GM19467 (cell line): ENCODE measurements at regions not wholly inside any gene's neighbourhood (a gene's known extent, or its start where the extent isn't known, plus 50 kb on each side); places are given as distances from the start of the nearest gene placed in this dataset.
"Not testable (repeated sequence)": the region's sequence is repeated elsewhere in the genome, so short reads cannot be mapped to it uniquely, and the experiment has no call there.

Experiments used
- ATAC-seq: cut with Tn5 transposase; IDR thresholded peaks from one replicate; pipeline ENCODE4 v1.9.1; 2021; ENCODE audit warnings: mild to moderate bottlenecking, moderate library complexity; ENCODE audit not compliant: unreplicated experiment

DNA sequence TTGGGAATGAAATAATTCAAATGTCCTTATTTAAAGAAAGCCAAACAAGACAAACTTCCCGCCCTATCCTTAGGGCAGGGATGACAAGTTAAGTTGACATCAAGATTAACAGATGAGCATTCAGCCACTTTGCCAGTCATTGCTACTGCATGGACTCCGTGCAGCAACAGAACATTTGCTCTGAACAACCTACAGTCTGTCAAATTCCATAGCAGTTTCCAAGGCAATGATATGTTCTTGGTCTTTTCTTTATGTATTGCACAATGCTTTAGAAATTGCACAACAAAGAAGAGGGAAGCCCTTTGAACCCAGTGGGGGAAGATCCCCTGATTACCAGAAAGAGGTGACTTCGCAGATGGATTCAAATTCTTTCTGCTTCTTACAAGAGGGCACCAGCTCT is 269.8 kb downstream of the BCAT1 start:
- no peak for ATAC-seq

DNA sequence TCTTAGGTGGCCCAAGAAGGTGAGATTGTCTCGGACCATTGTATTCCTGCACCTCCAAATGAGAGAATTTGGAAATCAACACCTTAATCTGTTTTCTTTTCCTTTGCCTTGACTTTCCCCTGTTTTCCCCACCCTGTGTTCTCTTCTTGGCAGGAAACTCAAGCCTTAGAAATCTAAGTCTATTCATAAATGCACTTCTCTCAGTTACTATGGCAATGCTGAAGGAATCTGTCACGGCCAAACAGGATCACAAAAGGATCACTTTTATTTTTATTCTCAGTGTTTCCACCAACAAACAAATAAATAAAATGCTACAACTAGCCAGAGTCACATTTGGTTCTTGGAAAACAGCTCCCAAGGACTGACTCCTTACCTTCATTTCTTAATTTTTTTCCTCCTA is 270.5 kb downstream of the BCAT1 start:
- ATAC-seq, result no peak

DNA sequence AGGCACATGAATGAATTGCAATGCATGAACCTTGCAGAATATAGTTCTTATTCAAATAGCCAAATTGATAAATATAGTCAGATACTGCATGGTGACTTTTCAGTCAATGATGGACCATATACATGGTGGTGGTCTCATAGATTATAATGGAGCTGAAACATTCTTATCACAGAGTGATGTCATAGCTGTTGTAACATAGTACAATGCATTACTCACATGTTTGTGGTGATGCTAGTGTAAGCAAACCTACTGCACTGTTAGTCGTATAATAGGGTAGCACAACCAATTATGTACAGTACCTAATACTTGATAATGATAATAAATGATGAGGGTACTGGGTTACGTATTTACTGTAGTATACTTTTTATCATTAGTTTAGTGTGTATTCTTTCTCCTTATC is 280.3 kb downstream of the BCAT1 start:
- no peak for ATAC-seq

DNA sequence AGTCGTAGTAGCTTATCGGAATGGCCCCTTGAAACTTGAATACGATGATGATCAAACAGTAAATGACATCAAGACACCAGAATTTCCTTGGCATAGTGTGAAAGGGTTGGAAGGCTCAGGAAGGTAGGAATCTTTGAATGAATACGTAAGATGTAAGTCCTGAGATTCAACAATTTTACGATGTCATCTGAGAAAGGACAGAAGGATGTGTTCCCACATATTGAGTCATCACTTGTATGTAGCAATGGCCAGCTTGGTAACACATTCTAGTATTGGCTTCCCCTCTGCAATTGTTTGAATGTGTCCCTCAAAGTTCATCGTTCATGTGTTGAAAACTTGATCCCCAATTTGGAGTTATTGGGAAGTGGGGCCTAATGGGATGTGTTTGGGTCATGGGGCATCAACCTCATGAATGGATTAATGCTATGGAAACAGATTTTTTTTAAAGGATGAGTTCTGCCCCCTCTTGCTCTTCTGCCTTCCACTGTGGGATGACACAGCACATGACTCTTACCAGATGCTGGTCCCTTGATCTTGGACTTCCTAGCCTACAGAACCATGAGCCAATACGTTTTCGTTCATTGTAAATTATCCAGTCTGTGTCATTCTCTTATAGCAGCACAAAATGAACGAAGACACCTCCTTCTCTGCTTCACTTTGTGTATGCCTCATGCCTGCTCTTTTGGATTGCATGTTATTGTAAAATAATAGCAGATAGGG is 284.6 kb downstream of the BCAT1 start:
- ATAC-seq, result no peak

GRCh38 chr12:24661657-24662096 is 287.2 kb downstream of the BCAT1 start:
- no peak for ATAC-seq

DNA sequence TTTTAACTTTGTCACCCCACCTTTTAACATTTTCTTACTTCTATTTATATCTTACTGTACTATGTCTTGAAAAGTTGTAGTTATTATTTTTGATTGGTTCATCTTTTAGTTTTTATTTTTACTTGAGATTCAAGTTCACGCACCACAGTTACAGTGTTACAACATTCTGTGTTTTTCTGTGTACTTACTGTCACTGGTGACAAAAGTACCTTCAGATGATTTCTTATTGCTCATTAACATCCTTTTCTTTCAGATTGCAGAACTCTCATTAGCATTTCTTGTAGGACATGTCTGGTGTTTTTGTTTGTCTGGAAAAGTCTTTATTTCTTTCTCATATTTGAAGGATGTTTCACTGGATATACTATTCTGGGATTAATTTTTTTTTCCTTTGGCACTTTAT is 289.9 kb downstream of the BCAT1 start:
- ATAC-seq, result no peak

DNA sequence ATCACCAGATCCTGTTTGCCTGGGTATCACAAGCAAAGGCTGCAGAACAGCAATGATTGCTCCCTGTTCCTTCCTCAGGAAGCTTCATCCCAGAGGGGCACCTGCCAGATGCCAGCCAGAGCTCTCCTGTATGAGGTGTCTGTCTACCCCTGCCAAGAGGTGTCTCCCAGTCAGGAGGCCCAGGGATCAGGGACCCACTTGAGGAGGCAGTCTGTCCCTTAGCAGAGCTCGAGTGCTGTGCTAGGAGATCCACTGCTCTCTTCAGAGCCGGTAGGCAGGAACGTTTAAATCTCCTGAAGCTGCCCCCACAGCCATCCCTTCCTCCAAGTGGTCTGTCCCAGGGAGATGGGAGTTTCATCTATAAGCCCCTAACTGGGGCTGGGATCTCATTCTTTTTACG is 294.6 kb downstream of the BCAT1 start:
- not testable (repeated sequence) for ATAC-seq

DNA sequence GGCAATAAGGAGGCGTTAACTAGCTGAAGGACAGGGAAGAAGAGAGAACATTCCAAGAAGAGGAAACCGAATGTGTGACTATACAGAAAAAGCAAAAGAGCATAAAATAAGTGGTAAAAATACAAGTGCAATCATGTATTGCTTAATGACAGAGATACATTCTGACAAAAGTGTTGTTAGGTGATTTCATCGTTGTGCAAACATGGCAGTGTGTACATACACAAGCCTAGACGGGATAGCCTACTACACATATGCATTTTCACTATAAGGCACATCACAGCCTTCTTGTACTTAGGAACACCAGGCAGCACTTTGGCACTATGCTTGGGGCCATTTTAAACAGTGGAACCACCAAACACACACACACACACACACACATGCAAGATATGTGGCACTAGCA is 299.3 kb downstream of the BCAT1 start:
- ATAC-seq, result no peak

GRCh38 chr12:24649209-24649608 is 299.7 kb downstream of the BCAT1 start:
- ATAC-seq, result no peak

GRCh38 chr12:24645254-24645653 is 303.6 kb downstream of the BCAT1 start:
- ATAC-seq, result no peak

DNA sequence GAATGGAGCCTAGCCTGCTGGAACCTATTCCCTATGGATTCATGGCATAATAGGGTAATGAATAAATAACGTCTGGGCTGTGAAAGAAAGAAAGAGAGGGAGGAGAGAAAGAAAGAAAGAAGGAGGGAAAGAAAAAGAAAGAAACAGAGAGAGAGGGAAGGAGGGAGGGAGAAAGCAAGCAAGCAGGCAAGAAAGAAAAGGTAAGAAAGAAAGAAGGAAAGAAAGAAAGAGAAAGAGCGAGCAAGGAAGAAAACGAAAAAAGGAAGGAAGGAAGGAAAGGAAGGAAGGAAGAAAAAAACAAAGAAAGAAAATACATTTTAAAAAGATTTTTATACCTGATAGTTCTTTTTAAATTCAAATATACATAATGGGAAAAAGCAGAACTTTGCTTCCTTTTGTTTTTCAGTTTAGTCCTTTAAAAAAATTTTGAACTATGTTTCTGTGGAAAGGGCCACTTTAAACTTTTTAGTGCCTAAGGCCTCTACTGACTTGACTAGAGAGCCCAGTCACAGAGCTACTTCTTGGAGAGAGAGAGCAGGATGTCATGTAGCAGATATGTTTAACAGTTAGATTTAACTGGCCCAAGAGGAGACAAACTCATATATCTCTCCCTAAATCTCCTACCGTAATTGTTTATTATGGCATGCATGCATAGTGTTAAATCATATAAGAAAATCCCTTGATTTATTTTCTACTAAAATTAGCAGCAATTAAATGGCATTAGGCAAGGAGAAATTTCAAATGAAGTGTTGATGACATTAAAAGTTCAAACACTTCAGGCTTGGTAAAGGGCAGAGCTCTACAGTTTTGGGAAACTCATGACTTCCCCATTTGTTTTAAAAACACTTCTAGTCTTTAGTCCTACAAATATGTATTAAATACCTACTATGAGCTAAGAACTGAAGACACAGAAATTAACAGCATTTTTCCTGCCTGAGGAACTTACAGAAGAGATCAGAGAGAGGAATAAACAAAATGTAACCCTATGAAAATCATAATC is 305.5 kb downstream of the BCAT1 start:
- ATAC-seq, result no peak

GRCh38 chr12:24639641-24640040 is 309.3 kb downstream of the BCAT1 start:
- ATAC-seq, result no peak

GRCh38 chr12:24632466-24632865 is 316.4 kb downstream of the BCAT1 start:
- no peak for ATAC-seq

- no peak for ATAC-seq
Observed at GRCh38 chr12:24631676-24632426, 317.1 kb downstream of the BCAT1 start.

GRCh38 chr12:24630856-24631255 is 318.0 kb downstream of the BCAT1 start:
- no peak for ATAC-seq

GRCh38 chr12:24630446-24630845 is 318.5 kb downstream of the BCAT1 start:
- no peak for ATAC-seq

DNA sequence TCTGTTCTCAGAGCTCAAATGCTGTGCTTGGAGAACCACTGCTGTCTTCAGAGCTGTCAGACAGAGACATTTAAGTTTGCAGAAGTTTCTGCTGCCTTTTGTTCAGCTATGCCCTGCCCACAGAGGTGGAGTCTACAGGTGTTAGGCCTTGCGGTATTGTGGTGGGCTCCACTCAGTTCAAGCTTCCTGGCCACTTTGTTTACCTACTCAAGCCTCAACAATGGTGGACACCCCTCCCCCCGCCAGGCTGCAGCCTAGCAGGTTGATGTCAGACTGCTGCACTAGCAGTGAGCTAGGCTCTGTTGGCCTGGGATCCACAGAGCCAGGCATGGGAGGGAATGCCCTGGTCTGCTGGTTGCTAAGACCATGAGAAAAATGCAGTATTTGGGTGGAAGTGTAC is 323.8 kb downstream of the BCAT1 start:
- no peak for ATAC-seq

DNA sequence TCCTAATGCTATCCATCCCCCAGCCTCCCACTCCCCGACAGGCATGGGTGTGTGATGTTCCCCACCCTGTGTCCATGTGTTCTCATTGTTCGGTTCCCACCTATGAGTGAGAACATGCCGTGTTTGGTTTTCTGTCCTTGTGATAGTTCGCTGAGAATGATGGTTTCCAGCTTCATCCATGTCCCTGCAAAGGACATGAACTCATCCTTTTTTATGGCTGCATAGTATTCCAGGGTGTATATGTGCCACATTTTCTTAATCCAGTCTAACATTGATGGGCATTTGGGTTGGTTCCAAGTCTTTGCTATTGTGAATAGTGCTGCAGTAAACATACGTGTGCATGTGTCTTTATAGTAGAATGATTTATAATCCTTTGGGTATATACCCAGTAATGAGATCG is 328.9 kb downstream of the BCAT1 start:
- not testable (repeated sequence) for ATAC-seq

DNA sequence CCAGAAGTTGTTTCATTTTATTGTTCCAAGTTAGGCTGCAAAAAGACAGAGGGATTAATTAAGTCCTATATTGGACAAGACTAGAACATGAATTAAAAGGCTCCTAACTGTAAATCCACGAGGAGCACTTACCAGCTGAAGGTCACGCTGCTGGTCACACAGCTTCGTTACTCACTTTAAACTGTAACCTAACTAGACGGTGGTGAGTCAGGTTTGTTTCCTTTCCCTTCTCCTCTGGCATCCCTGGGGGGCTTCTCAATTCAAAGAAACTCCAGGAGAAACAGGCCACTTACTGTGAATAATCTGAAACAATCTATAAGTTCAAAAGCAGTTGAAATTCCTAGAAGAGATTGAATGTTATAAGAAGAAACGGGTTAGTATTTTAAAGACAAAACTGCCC is 331.4 kb downstream of the BCAT1 start:
- ATAC-seq, result no peak

GRCh38 chr12:24615967-24616411 is 332.9 kb downstream of the BCAT1 start:
- no peak for ATAC-seq

DNA sequence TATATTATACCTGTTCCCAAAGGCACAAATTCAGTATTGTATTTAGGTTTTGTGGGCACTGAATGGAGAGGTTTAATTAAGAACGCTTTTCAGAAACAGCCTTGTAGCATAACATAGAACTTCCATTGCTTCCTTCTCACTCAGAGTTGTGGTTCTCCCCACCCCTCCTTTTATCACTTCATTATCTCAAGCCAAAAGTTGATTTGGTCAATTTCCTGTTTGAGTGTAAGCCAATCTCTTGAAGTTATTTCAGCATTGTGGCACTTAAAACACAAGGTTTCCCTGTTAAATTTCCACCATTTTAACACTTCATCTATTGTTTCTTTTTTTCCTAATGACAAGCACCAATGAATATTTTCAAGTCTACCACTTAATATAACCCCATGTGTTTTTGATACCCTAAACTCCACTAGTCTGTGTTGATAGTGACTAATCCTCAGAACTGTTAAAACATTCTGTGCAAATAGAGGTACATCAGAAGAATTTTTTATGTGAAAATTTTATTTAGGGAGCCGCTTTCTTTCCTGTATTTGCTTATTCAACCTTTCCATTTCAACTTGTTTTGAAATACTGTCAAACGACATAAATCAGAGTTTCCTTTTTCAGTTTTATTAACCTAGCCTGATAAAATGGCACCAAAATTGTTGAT is 340.1 kb downstream of the BCAT1 start:
- no peak for ATAC-seq
